OCI-LY1 (cell line): ENCODE measurements at regions not wholly inside any gene's neighbourhood (a gene's known extent, or its start where the extent isn't known, plus 50 kb on each side); places are given as distances from the start of the nearest gene placed in this dataset.

Experiments used
- EZH2 ChIP-seq: fragments of 200-600 bp; sonication (generic), shearing (Covaris generic); IDR thresholded peaks from 2 replicates; pipeline ENCODE4 v1.8.0; 2017; ENCODE audit warnings: borderline replicate concordance, mixed run types, mild to moderate bottlenecking, antibody characterized with exemption, low read length, moderate library complexity, mixed read lengths
- TF ChIP-seq, protein P1 (sequence below): fragments of 200-600 bp; sonication (generic), shearing (Covaris generic); IDR thresholded peaks from 2 replicates; pipeline ENCODE4 v1.5.1; 2017; ENCODE audit warnings: mild to moderate bottlenecking, antibody characterized with exemption, low read length, moderate library complexity, mixed read lengths

DNA sequence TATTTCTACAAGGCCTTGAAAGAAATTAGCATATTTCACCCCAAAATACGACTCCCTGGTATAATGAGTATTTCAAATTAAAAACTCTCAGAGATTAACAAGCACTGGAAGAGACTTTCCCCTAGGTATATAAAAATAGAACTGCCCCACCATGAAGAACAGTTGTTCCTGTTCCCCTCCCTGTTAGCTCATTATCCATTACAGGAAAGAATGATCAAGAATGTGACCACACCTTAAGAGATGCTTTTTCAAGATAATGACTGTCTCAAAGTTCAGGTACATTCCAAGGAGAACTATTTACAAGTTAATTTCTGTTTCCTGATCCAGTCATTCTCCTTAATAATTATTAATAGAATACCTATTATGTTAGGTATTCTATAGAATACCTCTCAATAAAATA, 1220.6 kb upstream of the CDH2 start:
- TF ChIP-seq, protein P1, sequence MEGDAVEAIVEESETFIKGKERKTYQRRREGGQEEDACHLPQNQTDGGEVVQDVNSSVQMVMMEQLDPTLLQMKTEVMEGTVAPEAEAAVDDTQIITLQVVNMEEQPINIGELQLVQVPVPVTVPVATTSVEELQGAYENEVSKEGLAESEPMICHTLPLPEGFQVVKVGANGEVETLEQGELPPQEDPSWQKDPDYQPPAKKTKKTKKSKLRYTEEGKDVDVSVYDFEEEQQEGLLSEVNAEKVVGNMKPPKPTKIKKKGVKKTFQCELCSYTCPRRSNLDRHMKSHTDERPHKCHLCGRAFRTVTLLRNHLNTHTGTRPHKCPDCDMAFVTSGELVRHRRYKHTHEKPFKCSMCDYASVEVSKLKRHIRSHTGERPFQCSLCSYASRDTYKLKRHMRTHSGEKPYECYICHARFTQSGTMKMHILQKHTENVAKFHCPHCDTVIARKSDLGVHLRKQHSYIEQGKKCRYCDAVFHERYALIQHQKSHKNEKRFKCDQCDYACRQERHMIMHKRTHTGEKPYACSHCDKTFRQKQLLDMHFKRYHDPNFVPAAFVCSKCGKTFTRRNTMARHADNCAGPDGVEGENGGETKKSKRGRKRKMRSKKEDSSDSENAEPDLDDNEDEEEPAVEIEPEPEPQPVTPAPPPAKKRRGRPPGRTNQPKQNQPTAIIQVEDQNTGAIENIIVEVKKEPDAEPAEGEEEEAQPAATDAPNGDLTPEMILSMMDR: no peak
- no peak for TF ChIP-seq EZH2
